ENCODE measurements at regions not wholly inside any gene's neighbourhood (a gene's known extent, or its start where the extent isn't known, plus 50 kb on each side); places are given as distances from the start of the nearest gene placed in this dataset.

- TF ChIP-seq POLR2A (IDR thresholded peaks at IDR 0.05; ENCODE audit: low read depth, low read length) (no peak), POLR2AphosphoS5 (IDR thresholded peaks at IDR 0.05; ENCODE audit: low read depth, low read length) (no peak), TAF1 (IDR thresholded peaks at IDR 0.05; ENCODE audit: borderline replicate concordance, low read depth, low read length) (no peak)
Measured at GRCh38 chr5:125005266-125005665, 258.8 kb upstream of the ZNF608 start.

Measured in GM12892 (cell line).